ENCODE measurements at regions not wholly inside any gene's neighbourhood (a gene's known extent, or its start where the extent isn't known, plus 50 kb on each side); places are given as distances from the start of the nearest gene placed in this dataset.

DNA sequence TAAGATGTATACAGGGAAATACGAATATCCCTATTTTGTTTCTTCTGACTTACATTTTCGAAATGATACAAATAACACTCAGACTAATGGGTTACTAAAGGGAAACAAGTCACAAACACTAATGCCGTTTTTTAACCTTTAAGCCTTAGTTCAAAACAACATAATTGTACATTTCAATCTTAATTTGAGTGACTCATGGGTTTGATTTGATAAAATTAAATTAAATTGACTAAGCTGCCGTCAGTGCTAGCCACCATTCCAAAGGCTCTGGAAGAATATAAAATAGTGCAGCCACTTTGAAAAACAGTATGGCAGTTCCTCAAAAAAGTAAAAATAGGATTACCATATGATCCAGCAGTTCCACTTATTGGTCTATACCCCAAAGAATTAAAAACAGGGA lies 133.8 kb upstream of the NT5C1B start:
- no peak for DNase-seq (ENCODE audit: low spot score)

DNA sequence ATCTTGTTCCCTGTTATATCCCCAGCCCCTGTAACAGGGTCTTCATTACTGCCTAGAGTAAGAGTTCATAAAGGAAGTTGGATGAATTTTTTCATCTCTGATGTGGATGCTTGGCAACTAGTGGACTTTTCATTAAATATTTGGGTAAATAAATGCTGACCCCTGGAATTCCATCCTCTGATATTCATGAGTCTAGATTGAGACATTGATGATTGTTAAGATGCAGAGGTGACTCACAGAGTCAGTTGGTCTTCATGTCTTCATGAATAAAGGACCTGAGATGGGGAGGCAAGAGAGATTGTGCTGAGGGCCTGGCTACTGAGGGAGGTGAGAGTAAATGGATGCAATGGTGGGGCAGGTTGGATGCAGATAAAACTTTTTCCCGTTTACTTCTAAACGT lies 132.7 kb upstream of the NT5C1B start:
- no peak for DNase-seq (ENCODE audit: low spot score)

DNA sequence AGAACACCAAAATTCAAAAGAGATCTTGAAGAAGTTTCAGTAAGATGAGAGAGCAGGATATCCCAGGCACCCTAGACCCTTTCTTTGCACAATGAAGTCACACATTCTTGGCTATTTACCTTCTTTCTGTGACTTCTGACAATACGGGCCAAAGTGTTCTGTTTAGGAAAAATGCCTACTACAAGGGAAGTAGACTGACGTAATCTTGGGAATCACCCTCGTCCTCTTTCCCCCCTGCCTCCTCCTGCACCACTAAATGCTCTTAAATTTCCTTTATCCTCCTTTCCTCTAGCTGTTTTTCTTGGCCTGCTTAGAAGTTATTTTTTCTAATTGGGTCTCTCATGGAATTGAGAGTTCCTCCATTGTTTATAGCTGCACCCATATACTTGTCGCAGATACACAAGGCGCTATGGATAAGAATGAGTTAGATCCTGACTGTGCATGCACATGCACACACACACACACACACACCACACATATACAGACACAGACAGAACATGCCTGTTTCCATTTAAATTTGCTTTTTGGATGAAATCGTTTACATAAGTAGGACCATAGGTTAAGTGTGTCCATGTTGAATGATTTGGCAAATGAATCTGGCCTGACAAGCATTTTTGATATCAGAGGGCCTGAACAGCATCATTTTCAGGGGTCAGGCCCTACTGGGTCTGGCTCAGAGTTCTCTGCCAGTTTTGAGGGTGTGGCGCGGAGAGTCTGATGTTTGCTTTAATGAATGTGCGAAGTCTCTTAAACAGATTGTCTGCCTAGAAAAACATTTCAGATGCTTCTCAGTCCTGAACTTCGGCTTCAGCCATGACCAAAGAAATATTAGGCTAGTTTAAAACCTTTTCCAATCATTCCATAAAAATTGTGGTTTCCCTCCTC lies 131.9 kb upstream of the NT5C1B start:
- no peak for DNase-seq (ENCODE audit: low spot score)

DNA sequence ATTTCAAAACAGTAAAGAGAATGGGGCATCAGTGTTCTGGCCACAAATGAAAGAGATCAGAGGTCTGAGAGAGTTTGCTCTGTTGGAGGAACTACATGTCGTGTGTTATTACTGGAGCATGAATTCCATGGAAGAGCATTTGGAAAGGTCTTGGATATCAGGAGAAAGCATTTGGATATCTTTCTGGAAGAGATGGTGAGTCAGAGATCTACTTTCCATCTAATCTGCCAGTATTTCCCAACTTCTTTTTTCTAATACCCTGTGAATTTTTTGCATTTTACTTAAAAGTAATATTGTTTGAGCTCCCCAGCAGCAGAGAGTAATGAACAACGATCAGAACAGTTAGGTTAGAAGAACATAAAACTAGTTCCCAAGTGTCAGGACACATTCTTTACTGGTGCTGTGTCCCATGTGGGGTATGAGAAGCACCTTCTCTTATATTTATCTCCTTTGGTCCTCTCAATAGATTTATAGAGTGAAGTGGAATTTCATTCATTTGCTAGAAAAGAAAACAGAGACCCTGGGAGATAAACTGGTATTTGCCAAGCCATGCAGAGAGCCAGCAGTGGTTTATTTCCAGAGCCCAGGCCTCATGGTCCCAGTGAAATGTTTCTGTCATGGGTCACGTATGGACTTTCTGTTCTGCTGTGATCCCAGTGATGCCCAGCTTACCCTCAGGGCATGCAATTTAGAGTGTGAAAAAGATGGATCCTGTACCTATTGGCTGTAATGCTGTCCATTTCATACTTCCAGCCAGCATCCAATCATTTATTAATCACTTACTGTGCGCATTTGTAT lies 130.8 kb upstream of the NT5C1B start:
- no peak for DNase-seq (ENCODE audit: low spot score)

DNA sequence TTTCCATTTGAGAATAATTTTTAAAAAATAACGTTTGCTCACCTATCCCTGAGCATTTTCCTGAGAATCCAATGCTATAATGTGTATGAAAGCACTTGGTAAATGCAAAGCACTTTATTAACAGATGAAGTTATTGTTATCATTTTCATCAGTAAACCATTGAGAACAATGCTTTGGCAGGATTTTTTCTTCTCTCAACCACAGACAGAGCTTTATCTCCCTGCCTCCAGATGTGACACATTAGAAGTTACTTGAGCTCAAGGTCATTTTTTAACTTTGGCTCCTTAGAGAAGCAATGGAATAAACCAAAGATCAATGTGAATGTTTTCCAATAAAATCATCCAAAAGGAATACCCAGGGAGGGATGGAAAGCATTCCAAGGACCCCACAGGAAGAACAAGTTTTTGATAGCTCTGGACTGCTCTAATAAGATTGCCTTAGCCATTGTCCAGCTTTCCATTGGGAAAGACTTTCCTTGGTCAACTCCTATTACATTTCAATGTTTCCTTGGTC lies 118.9 kb upstream of the NT5C1B start:
- DNase-seq (ENCODE audit: low spot score), result no peak

DNA sequence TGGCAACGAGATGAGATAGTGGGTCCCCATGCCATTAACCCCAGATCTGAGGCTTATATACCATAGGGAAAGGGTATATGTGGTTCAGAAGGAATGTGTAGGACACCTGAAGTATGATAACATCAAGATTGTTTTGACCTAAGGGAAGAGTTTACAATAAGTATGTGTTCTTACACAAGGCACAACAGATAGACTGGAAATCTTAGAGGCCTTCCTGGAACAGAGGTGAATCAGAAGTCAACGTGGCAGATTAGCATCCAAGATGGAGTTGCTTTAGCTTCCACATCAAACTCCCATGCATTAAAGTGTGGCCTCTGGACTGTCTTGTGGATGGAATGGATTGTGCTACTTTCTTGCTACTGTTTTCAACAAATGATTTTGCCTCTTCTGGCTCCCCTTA lies 116.6 kb upstream of the NT5C1B start:
- no peak for DNase-seq (ENCODE audit: low spot score)

DNA sequence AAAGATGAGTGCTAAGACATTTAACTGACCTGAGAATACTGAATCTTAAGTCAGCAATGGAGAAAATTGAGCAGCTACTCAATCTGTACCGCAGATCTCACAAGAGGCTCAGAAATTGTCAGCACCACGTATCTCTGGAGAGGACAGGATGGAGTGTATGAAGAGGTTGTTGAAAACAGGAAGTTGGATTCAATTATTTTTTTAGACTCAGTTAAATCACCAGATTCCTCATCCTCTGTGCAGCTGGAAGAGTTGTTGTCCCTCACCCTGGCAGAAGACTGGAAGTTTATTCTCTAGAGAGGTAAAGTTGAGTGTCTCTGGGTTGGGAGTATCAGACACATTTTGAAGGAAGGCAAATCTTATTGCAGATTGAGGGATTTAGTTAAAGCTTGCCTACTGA lies 114.9 kb upstream of the NT5C1B start:
- no peak for DNase-seq (ENCODE audit: low spot score)

DNA sequence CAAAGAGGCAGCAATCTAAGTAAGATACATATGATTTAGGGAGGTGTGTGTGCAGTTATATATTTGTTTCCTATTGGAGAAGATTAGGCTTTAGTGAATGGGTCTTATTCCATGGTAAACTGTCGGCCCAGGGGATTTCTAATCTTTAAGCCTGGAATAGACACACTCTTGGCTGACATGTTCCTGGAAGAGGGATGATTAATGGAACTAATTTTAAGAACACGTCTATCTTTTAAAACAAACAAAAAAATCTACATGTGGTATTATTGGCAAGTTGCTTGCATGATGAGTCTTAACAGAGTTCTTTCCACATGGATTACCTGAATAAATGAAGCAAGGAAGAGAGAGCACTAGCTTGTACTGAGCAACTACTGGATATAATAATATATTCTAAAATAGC lies 114.2 kb upstream of the NT5C1B start:
- DNase-seq (ENCODE audit: low spot score), result no peak

DNA sequence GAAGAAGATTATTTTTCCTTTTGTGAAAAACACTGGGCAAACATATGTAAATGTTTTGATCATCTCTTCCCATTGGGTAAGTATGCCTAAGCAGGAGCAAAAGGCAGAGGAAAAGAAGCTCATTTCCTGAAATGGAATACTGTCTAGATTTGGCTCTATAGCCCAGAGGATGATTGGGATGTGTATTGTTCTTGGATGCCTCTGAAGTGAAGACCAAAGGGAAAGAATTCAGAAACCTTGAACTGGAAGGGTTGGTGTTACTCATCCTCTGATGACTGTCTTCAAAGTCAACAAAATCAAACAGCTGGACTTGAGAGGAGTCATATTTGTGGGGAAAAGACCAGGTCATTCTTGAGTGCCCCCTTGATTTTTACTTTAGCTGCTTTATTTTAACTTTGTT lies 112.6 kb upstream of the NT5C1B start:
- no peak for DNase-seq (ENCODE audit: low spot score)

DNA sequence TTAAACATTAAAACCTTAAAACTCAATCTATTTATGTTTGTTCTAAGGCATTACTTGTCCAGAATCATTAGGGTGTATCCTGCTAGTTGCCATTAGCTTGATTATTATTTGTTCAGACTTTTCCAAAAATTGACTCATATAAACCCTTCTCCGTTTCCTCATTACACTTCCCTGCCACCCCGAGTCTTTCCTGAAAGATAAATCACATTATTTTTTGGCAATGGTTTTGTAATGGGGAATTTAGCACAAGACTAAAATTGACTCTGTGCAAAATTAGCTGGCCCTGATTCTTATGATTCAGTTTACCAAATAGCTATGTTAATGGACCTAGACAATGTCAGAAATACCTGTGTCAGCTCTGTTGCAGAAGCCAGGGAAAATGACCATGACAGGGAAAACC lies 112.2 kb upstream of the NT5C1B start:
- DNase-seq (ENCODE audit: low spot score), result no peak

DNA sequence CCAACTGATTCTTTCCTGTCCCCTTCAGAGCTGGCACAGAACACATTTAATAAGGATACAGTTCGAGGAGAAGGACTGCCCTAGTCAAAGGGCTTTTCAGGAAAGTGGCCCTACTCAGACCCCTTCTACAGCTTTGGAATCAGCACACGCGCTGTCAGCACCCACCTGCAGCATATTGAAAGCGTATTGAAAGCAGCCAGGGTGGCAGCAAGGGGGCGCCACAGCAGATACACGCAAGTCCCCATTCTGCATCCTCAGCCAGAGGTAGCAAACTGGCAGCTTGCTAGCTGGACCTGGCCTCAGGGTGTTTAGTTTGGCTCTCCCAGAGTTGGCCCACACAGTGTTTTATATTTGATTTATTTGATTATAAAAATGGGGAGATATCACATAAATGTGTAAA lies 101.0 kb upstream of the NT5C1B start:
- no peak for DNase-seq (ENCODE audit: low spot score)

DNA sequence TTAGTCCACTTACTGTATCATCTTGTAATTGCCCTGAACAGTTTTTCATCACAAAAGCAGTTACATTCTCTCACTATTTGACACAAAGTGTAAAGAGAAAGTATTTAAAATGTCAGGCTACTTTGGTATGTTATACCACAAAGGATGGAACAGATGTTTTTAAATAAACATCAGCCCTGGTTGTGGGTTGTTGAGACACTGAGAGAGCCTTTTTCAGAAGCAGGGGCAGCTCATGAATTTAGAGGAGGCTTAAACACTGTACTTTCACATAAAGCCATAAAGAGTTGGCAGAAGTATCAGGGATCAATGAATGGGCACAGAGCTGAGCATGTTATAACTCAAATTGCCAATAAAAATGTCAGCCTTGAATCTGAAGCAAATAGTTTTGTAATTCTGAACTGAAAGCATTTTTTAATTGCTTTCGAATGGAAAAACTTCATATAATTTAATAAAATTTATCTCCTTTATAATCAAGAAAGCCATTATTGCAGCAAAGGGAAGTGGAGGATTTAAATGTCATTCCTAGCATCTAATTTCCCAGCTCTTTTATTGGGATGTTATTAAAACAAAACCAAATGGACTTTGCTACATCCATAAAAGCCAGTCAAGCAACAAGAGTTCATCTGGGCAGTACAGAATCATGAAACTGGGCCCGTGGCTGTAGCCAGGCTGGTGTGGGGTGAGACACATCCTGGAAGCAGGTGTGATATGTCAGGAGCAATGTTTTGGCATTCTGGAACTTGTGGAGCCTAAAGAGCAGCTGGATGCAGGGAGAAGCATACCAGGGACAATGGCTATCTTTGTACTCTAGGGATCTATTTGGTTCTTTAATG lies 95.1 kb upstream of the NT5C1B start:
- no peak for DNase-seq (ENCODE audit: low spot score)

DNA sequence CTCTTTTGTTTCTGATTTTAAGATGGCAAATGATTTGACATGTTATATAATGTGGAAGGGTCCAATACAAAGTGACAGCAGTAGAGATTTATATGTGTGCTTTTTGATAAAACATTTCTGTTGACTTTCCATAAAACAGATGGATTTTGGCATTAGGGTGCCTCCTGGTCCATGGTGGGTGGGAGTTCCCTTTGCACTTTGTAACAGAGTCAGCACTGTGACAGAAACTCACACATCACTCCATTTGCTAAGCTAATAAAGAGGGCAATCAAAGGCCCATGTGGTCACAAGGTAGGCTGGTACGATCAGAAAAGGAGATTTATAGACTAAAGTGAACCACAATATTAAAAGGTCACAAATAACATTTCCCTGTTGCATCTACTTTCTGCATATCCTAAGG lies 93.3 kb upstream of the NT5C1B start:
- no peak for DNase-seq (ENCODE audit: low spot score)

DNA sequence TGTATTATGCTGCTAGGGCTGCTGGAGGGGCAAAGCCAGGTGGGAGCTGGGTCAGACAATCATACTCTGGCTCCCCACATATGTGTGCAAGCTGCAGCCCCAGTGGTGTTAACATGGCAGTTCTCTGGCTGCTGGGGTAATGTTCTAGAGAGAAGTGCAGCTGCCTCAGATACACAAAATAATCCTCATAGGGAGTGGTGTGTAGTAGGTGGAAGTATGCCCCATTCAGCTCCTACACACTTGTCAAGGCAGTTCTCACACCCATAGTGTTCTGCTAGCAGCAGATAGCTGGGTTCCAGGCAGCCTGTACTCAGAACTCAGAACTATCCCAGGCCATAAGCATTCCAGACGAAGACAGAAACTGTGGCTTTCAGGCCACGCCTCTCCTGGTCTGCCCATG lies 87.9 kb upstream of the NT5C1B start:
- no peak for DNase-seq (ENCODE audit: low spot score)

DNA sequence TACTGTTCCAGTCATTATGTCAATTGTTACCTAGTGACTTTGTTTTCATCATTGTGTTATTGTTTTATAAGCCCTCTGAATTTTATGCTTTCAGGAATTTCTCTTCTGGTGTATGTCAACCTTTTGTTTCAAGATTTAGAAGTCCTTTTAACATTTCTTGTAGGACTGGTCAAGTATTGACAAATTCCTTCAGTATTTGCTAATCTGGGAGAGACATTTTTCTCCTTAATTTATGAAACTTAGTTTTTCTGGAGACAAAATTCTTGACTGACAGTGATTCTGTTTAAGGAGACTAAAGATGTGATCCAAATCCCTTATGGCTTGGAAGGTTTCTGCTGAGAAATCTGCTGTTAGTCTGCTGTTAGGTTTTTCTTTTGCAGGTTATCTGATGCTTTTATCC lies 84.9 kb upstream of the NT5C1B start:
- DNase-seq (ENCODE audit: low spot score), result no peak

DNA sequence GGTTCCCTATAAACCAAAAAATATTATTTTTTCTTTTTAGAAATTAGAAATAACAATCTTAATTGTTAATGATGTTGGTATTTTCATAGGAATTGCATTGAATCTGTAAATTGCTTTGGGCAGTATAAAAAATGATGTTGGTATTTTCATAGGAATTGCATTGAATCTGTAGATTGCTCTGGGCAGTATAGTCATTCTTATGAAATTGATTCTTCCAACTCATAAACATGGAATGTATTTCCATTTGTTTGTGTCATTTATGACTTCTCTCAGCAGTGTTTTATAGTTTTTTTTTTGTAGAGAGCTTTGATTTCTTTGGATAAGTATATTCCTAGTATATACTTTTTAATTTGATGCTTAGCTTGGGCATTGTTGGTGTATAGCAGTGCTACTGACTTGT lies 82.0 kb upstream of the NT5C1B start:
- no peak for DNase-seq (ENCODE audit: low spot score)

DNA sequence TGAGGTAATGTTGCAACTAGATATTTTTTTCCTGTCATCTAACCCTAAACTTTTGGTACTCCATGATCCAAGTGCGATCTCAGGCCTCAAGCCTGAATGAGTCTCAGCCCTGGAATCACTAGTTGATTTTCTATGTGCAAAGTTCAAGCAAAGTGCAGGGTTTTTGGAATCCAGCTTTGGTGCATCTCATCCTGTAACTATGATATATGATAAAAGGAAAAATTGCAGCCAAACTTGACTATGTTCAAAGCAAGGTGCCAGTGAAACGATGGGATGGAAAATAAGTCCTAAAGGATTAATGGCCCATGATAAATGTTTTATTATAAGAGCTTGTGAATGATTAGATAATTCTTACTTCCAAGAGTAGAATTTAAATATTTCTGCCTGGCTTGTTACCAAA lies 78.9 kb upstream of the NT5C1B start:
- no peak for DNase-seq (ENCODE audit: low spot score)

DNA sequence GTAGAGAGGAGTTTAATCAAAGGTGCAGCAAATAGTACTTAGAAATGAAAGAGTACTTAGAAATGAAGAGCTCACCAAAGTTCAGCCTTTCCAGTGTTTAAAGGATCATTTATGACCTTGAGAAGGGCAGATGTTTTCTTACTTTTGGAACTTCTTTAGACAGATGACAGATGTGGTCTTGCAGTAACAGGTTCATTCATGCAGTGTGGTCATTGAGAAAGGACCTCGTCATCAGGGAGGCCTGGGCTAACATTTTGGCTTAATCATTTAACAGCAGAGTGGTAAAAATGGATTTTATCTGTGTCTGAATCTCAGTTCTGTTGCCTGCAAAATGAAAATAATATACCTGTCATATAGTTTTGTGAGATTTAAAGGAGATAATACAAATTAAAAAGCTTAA lies 75.1 kb upstream of the NT5C1B start:
- DNase-seq (ENCODE audit: low spot score), result no peak

DNA sequence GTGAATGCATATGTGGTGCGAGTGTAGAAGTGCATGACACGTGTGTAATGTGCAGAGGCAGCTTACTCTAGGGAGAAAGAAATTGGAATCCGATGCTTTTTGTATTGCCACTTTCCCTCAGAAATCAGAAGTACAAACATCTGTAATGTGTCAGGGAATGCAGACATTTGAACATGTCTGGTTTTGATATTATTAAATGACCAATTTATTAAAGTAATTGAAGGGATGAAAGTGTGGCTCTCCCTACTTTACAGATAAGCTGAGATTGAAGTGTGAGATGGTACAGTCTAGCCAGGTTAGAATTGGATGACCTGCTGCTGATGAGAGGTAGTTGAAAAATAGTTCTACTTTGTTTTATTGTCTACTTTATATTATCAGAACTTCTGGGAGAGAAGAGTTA lies 74.5 kb upstream of the NT5C1B start:
- no peak for DNase-seq (ENCODE audit: low spot score)

DNA sequence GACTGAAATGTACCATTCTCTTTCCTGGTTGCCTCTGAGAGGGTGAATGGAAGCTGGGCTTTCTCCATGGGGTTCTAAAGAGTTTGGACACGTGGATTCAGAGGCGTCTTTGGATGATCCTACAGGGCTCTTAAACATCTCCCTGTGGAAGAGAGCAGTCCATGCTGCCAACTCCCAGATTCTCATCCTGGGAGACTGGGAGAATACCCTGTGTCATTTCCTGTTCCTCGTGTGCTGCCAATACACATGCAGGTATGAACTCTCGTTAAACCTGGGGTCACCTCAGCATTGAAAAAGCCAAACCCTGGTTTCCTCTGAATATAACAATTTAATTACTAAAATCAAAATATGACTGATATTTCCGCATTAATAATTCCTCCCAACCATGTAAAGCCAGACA lies 73.3 kb upstream of the NT5C1B start:
- DNase-seq (ENCODE audit: low spot score), result no peak

DNA sequence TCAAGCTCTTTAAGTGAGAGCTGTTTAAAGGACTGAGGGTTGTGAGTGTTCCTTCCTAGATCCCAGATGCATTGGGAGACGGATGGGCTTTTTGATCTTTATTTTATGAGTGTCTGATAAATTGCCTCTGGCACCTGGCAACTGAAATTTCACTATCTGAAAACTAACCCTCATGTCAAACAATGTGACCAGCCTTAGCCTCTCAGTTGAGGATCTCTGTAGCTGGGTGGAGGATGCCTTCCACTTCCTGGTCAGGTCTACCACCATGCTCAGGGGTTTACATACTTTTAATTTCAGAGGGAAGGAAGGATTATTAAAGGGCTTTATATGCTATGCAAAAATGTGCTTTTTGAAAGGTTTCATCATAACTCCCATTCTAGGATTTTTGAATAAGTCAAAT lies 70.5 kb upstream of the NT5C1B start:
- DNase-seq (ENCODE audit: low spot score), result no peak

DNA sequence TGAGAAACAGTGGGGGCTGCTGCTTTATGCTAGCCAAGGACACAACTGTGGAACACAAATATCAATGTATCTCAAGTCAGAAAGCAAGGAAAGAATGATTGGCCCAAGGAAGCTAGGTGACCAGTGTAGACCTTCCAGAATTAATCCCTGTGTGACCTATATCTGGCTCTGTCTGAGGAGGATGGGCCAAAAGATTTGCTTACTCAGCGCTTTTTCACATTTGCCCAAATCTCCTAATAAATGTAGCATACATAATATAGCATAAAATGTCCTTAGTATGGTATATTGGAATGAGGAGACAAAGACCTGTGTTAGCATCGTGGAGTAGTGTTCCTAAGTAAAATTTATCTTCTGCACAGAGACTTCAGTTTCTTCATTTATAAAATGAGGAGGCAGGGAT lies 66.7 kb upstream of the NT5C1B start:
- no peak for DNase-seq (ENCODE audit: low spot score)
